Progenitor cell of endocrine pancreas (in vitro differentiated cells): ENCODE measurements at regions not wholly inside any gene's neighbourhood (a gene's known extent, or its start where the extent isn't known, plus 50 kb on each side); places are given as distances from the start of the nearest gene placed in this dataset.

ENCODE experiments used
- DNase-seq: peaks from one replicate; pipeline ENCODE4 v3.0.0; 2021; ENCODE audit warnings: low spot score; ENCODE audit not compliant: unreplicated experiment
- H3K27ac Mint-ChIP-seq: 2 replicates; pipeline ENCODE4 v1.8.0; 2021; ENCODE audit warnings: mild to moderate bottlenecking, moderate library complexity, mixed read lengths
- H3K27me3 Mint-ChIP-seq: 2 replicates; pipeline ENCODE4 v1.8.0; 2021; ENCODE audit warnings: mixed read lengths
- H3K36me3 Mint-ChIP-seq: 2 replicates; pipeline ENCODE4 v1.8.0; 2022; ENCODE audit warnings: mixed read lengths; ENCODE audit not compliant: insufficient read depth
- H3K4me1 Mint-ChIP-seq: 2 replicates; pipeline ENCODE4 v1.8.0; 2021; ENCODE audit warnings: low read depth, mixed read lengths
- H3K4me3 Mint-ChIP-seq: 2 replicates; pipeline ENCODE4 v1.8.0; 2021; ENCODE audit warnings: low read depth, mild to moderate bottlenecking, moderate library complexity, mixed read lengths
- H3K9me3 Mint-ChIP-seq: 2 replicates; pipeline ENCODE4 v1.8.0; 2021; ENCODE audit warnings: low read depth, mixed read lengths
- TF ChIP-seq, protein P1 (sequence below): fragments of 200-600 bp; sonication (generic); IDR thresholded peaks from one replicate; pipeline ENCODE4 v1.5.0; 2021; ENCODE audit warnings: antibody characterized with exemption, mild to moderate bottlenecking; ENCODE audit not compliant: unreplicated experiment

DNA sequence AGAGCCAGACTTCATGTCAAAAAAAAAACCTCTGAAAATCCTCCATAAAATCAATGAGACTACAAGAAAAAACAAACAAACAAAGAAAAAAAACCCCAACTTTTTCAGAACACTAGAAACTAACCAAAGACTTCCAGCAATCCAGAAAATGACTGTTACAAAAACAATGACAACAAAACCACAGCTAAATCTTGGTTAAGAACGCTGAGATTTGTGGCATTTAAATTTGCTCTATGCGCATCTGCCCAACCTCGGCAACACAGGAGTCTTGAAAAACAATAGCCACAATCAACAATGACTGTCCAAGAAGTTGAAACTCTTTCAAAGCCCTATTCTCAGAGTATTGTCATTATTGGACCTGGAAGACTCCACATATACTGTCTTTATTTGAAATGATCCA lies 402.4 kb downstream of the ZFHX3 start:
- H3K27me3 Mint-ChIP-seq, result no peaks in the 10 kb centered on the region
- H3K4me1 Mint-ChIP-seq, result no peaks in the 10 kb centered on the region
- DNase-seq, result no peak
- no peak overlapping the region for H3K27ac Mint-ChIP-seq
- H3K9me3 Mint-ChIP-seq, result peaks cover 19% of the 10 kb centered on the region
- TF ChIP-seq, protein P1, sequence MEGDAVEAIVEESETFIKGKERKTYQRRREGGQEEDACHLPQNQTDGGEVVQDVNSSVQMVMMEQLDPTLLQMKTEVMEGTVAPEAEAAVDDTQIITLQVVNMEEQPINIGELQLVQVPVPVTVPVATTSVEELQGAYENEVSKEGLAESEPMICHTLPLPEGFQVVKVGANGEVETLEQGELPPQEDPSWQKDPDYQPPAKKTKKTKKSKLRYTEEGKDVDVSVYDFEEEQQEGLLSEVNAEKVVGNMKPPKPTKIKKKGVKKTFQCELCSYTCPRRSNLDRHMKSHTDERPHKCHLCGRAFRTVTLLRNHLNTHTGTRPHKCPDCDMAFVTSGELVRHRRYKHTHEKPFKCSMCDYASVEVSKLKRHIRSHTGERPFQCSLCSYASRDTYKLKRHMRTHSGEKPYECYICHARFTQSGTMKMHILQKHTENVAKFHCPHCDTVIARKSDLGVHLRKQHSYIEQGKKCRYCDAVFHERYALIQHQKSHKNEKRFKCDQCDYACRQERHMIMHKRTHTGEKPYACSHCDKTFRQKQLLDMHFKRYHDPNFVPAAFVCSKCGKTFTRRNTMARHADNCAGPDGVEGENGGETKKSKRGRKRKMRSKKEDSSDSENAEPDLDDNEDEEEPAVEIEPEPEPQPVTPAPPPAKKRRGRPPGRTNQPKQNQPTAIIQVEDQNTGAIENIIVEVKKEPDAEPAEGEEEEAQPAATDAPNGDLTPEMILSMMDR, result no peak
- no peak overlapping the region for H3K4me3 Mint-ChIP-seq
- H3K36me3 Mint-ChIP-seq, result peaks cover 6% of the 10 kb centered on the region

DNA sequence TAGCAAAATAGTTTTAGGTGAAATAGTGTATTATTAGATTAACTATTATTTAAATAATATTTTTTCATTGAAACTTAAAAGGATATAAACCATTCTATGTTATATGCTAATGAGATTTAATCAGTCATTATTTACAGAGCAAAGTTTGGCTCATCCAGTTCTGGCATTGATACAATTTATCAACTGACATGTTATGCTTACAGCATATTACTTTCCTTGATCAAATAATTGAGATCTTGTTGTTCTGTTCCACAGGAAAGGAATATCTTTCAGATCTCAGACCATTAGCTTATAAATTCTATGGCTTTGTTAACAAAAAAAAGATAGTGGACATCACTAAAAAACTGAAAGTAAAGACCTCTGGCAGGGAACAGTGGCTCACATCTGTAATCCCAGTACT lies 403.0 kb downstream of the ZFHX3 start:
- Mint-ChIP-seq H3K27me3 (no peaks in the 10 kb centered on the region), H3K27ac (no peak overlapping the region), H3K4me1 (no peaks in the 10 kb centered on the region), H3K9me3 (peaks cover 20% of the 10 kb centered on the region), H3K4me3 (no peak overlapping the region), H3K36me3 (peaks cover 6% of the 10 kb centered on the region)
- DNase-seq, result no peak
- TF ChIP-seq, protein P1, result no peak

DNA sequence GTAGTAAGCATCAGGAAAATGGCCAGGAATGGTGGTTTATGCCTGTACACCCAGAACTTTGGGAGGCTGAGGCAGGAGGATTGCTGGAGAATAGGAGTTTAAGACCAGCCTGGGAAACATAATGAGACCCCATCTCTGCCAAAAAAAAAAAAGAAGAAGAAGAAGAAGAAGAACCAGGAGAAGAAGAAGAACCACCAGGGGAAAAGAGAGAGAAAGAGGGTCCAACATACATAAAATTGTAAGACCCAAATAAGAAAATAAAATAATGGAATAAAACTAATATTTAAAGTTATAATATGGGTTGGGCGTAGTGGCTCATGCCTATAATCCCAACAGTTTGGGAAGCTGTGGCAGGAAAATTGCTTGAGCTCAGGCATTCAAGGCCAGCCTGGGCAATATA lies 408.4 kb downstream of the ZFHX3 start:
- Mint-ChIP-seq H3K4me3 (no peak overlapping the region), H3K36me3 (peaks cover 14% of the 10 kb centered on the region), H3K9me3 (peaks cover 41% of the 10 kb centered on the region), H3K4me1 (no peaks in the 10 kb centered on the region), H3K27ac (peak overlapping the region; percentile 79), H3K27me3 (no peaks in the 10 kb centered on the region)
- TF ChIP-seq, protein P1, result no peak
- DNase-seq, result no peak

DNA sequence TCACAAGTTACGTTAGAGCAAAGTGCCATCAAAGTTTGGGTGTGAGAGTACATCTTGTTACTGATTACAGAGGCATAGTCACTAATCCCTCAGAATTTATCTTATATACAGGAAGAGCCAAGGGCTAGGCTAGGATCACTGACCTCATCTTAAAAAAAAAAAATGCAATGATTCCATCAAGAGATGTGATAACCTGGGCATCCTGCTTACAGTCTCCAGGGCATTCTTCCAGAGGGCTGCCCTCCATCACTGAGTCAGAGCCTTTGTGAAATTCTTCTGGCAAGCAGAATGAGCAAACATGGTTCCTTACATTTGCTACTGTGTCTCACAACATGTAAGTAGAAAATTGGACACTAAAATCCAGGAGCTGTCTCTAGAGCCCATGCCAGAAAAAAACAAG lies 410.6 kb downstream of the ZFHX3 start:
- TF ChIP-seq, protein P1, result no peak
- Mint-ChIP-seq H3K27me3 (no peaks in the 10 kb centered on the region), H3K27ac (peak overlapping the region; percentile 1), H3K9me3 (peaks cover 31% of the 10 kb centered on the region), H3K4me3 (no peak overlapping the region), H3K4me1 (no peaks in the 10 kb centered on the region), H3K36me3 (peaks cover 14% of the 10 kb centered on the region)
- DNase-seq, result no peak

DNA sequence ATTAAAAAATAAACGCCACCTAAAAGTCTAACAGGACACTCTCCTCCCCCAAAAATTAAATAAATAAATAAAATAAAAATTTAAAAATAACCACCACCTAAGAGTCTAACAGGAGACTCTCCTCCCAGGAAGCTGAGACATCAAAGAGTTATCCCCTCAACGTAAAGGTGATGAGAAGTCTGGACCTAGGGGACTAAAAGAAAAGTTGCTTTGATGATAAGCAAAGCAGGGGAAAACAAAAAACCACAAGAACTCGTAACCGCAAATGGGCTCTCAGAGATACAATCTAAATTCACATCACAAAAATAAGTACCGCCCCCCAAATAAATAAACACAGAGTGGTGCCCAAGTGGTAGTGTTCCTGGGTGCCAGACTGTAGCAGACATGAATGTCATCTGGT lies 412.2 kb downstream of the ZFHX3 start:
- TF ChIP-seq, protein P1, result no peak
- no peaks in the 10 kb centered on the region for H3K27me3 Mint-ChIP-seq
- DNase-seq, result no peak
- no peak overlapping the region for H3K4me3 Mint-ChIP-seq
- no peaks in the 10 kb centered on the region for H3K4me1 Mint-ChIP-seq
- H3K36me3 Mint-ChIP-seq, result peaks cover 11% of the 10 kb centered on the region
- no peak overlapping the region for H3K27ac Mint-ChIP-seq
- H3K9me3 Mint-ChIP-seq, result peaks cover 24% of the 10 kb centered on the region
